ENCODE measurements at regions not wholly inside any gene's neighbourhood (a gene's known extent, or its start where the extent isn't known, plus 50 kb on each side); places are given as distances from the start of the nearest gene placed in this dataset.

- peak; percentile 38 to 53 for ATAC-seq
- intact Hi-C loops (cut with DNase I): no loop called here
- Histone ChIP-seq H3K27ac (no peak overlapping the region), H3K36me3 (no peaks in the 10 kb centered on the region), H3K4me3 (no peak overlapping the region), H3K4me1 (no peaks in the 10 kb centered on the region), H3K9me3 (no peaks in the 10 kb centered on the region), H3K27me3 (ENCODE audit: low read depth) (no peaks in the 10 kb centered on the region)
- TF ChIP-seq, protein P1, sequence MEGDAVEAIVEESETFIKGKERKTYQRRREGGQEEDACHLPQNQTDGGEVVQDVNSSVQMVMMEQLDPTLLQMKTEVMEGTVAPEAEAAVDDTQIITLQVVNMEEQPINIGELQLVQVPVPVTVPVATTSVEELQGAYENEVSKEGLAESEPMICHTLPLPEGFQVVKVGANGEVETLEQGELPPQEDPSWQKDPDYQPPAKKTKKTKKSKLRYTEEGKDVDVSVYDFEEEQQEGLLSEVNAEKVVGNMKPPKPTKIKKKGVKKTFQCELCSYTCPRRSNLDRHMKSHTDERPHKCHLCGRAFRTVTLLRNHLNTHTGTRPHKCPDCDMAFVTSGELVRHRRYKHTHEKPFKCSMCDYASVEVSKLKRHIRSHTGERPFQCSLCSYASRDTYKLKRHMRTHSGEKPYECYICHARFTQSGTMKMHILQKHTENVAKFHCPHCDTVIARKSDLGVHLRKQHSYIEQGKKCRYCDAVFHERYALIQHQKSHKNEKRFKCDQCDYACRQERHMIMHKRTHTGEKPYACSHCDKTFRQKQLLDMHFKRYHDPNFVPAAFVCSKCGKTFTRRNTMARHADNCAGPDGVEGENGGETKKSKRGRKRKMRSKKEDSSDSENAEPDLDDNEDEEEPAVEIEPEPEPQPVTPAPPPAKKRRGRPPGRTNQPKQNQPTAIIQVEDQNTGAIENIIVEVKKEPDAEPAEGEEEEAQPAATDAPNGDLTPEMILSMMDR (IDR thresholded peaks at IDR 0.05): no peak
- DNase-seq: no peak
These were observed 102.0 kb upstream of the FOXP2 start for GRCh38 chr7:114312649-114313048.

GRCh38 chr7:114310345-114311110, 104.1 kb upstream of the FOXP2 start:
- no peaks in the 10 kb centered on the region for H3K27me3 ChIP-seq (ENCODE audit: low read depth)
- ATAC-seq (peak; percentile 80 to 87), DNase-seq (no peak)
- TF ChIP-seq, protein P1 (IDR thresholded peaks at IDR 0.05): peak; percentile 11
- no peak overlapping the region for H3K4me3 ChIP-seq
- H3K4me1 ChIP-seq: no peaks in the 10 kb centered on the region
- H3K36me3 ChIP-seq: no peaks in the 10 kb centered on the region
- no peaks in the 10 kb centered on the region for H3K9me3 ChIP-seq
- H3K27ac ChIP-seq: no peak overlapping the region
- intact Hi-C loops (cut with DNase I): no loop called here

- no peak for DNase-seq
- intact Hi-C loops (cut with DNase I): no loop called here
- no peaks in the 10 kb centered on the region for H3K9me3 ChIP-seq
- no peak for ATAC-seq
- H3K4me3 ChIP-seq: no peak overlapping the region
- H3K36me3 ChIP-seq: no peaks in the 10 kb centered on the region
- no peaks in the 10 kb centered on the region for H3K27me3 ChIP-seq (ENCODE audit: low read depth)
- H3K27ac ChIP-seq: no peak overlapping the region
- TF ChIP-seq, protein P1 (IDR thresholded peaks at IDR 0.05): no peak
- H3K4me1 ChIP-seq: no peaks in the 10 kb centered on the region
These were observed 104.9 kb upstream of the FOXP2 start for GRCh38 chr7:114309729-114310128.

- Histone ChIP-seq H3K4me3 (no peak overlapping the region), H3K27ac (no peak overlapping the region), H3K27me3 (ENCODE audit: low read depth) (no peaks in the 10 kb centered on the region), H3K9me3 (no peaks in the 10 kb centered on the region), H3K36me3 (no peaks in the 10 kb centered on the region), H3K4me1 (no peaks in the 10 kb centered on the region)
- DNase-seq (no peak), ATAC-seq (no peak)
- intact Hi-C loops (cut with DNase I): no loop called here
- TF ChIP-seq, protein P1 (IDR thresholded peaks at IDR 0.05): no peak
These were observed 111.3 kb upstream of the FOXP2 start for GRCh38 chr7:114303301-114303700.

DNA sequence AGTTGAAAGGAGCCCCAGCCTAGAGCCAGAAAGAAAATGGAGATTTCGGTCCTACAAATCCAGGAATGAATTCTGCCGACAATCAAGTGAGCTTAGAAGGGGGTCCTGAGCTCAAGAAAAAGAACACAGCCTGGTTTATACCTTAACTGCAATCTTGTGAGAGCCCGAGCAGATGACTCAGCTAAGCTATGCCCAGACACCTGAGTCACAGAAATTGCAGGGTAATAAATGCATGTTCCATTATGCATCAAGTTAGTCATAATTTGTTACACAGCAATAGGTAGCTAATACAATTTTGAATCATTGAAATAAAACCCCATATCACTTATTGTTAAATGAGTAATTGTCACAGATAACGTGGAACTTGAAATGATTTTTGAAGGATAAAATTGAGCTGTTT, 111.8 kb upstream of the FOXP2 start:
- Histone ChIP-seq H3K9me3 (no peaks in the 10 kb centered on the region), H3K4me3 (no peak overlapping the region), H3K36me3 (no peaks in the 10 kb centered on the region), H3K27ac (no peak overlapping the region), H3K27me3 (ENCODE audit: low read depth) (no peaks in the 10 kb centered on the region), H3K4me1 (no peaks in the 10 kb centered on the region)
- intact Hi-C loops (cut with DNase I): no loop called here
- TF ChIP-seq, protein P1 (IDR thresholded peaks at IDR 0.05): no peak
- ATAC-seq: no peak
- no peak for DNase-seq

Data from lower lobe of right lung (tissue), 2 donors.